HCT116 (cell line): ENCODE measurements at regions not wholly inside any gene's neighbourhood (a gene's known extent, or its start where the extent isn't known, plus 50 kb on each side); places are given as distances from the start of the nearest gene placed in this dataset.

ENCODE experiments used
- CTCF ChIP-seq, 3 experiments: fragments of 200-600 bp in 1 of 3; sonication (generic) in 1 of 3; IDR thresholded peaks in 2 of 3; conservative IDR thresholded peaks in 1 of 3; 2 replicates each; pipeline ENCODE4 v1.5.1; 2012 to 2017; ENCODE audit warnings: low read depth in 2 of 3, low read length in 2 of 3, antibody characterized with exemption in 1 of 3, borderline replicate concordance in 1 of 3, control low read depth in 1 of 3, mild to moderate bottlenecking in 1 of 3, mixed read lengths in 1 of 3, mixed run types in 1 of 3, moderate library complexity in 1 of 3; ENCODE audit not compliant: insufficient read depth in 1 of 3
- RAD21 ChIP-seq: IDR thresholded peaks from 2 replicates; pipeline ENCODE4 v1.6.1; 2012; ENCODE audit warnings: low read depth, mild to moderate bottlenecking
- SIN3A ChIP-seq: IDR thresholded peaks from 2 replicates; pipeline ENCODE4 v1.6.1; 2012; ENCODE audit warnings: low read depth

DNA sequence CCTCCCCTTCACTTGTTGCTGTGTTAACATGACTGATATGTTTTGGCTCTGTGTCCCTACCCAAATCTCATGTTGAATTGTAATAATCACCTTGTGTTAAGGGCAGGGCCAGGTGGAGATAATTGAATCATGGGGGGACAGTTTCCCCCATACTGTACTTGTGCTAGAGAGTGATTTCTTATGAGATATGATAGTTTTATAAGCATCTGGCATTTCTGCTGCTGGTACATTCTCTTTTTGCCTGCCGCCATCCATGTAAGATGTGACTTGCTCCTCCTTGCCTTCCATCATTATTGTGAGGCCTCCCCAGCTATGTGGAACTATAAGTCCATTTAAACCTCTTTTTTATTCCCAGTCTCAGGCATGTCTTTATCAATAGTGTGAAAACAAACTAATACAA lies 185.0 kb downstream of the TBX18 start:
- TF ChIP-seq CTCF (IDR thresholded peaks at IDR 0.05 in 2 of 3, conservative IDR thresholded peaks at IDR 0.05 in 1 of 3; ENCODE audit: borderline replicate concordance in 1 of 3, insufficient read depth in 1 of 3, low read depth in 2 of 3, low read length in 2 of 3) (no peak), SIN3A (no peak), RAD21 (no peak)
